ENCODE measurements at regions not wholly inside any gene's neighbourhood (a gene's known extent, or its start where the extent isn't known, plus 50 kb on each side); places are given as distances from the start of the nearest gene placed in this dataset.
"Not testable (repeated sequence)": the region's sequence is repeated elsewhere in the genome, so short reads cannot be mapped to it uniquely, and the experiment has no call there.

DNA sequence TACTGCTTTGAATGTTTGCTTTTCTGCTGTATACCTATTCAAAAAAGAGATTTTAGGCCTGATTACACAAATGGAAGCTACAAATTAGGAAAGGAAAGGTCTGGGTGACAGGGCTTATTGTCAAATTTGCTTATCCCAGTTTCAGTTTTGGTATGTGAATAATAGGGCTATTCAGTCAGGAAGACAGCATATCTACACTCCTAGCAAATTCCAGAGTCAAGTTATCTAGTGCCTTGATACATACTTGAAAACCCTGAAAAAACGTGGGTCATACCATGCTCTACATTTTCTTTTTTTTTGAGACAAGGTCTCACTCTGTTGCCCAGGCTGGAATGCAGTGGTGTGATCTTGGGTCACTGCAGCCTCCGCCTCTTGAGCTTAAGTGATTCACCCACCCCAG lies 59.2 kb upstream of the CCDC180 start:
- DNase-seq = not testable (repeated sequence)

- DNase-seq = no peak
Measured at GRCh38 chr9:97243606-97244005, 63.9 kb upstream of the CCDC180 start.

- DNase-seq = not testable (repeated sequence)
Measured at GRCh38 chr9:97241430-97241829, 66.0 kb upstream of the CCDC180 start.

DNA sequence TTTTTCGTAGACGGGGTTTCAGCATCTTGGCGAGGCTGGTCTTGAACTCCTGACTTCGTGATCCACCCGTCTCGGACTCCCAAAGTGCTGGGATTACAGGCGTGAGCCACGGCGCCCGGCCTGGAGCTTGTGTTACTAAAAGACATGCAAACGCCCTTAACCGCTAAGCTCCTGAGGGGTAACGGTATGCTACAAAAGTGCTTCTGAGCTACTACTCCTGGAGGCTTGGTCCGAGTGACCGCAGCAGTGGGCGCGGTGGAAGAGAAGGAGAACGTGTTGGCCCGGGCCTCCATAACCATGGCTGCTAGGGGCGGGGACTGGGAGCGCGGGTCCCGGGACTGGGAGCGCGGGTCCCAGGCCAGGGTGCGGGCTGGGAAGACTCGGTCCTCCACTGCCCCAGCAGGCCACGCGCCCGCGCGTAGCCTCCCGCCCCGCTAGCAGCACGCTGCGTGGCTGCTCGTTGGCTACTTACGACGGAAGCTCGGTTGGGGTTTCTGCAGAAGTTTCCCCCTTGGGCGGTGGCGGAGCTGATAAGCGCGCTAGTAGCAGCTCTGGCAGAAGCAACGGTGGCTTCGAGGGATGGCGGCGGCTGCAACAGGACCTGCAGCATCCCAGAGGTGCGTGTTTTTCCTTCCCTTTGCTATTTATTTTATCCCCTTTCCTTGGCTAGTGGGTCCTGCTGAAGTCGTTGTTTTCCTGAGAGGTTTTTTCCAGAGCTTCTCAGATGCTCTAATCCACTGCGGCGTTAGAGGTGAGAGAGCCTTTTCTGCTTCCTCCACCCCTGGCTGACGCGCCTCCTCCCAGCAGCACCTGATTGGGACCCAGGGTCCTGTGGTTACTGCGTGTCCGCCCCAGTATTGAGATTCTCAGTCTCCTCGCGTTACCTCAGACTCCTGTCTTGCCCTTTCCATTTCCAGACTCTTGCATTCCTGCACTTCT lies 69.2 kb upstream of the CCDC180 start:
- peak; percentile 51 for DNase-seq

- no peak for DNase-seq
Measured at GRCh38 chr9:97237311-97237786, 70.1 kb upstream of the CCDC180 start.

DNA sequence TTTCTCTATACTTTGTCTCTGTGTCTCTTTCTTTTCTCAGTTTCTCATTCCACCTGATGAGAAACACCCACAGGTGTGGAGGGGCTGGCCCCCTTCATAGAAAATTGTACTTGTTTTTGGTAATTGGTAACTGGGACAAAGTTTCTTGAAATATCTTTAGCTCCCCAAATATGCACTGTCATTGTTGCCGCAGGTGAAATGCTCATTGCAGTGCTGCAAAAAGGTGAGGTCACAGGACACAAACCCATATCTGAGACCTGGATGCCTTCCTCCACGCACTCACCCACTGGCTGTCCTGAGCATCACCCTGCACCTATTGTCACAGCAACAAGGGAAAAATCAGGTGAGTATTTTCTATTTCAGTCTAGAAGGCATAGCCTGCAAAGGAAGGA lies 74.5 kb upstream of the CCDC180 start:
- DNase-seq = not testable (repeated sequence)

DNA sequence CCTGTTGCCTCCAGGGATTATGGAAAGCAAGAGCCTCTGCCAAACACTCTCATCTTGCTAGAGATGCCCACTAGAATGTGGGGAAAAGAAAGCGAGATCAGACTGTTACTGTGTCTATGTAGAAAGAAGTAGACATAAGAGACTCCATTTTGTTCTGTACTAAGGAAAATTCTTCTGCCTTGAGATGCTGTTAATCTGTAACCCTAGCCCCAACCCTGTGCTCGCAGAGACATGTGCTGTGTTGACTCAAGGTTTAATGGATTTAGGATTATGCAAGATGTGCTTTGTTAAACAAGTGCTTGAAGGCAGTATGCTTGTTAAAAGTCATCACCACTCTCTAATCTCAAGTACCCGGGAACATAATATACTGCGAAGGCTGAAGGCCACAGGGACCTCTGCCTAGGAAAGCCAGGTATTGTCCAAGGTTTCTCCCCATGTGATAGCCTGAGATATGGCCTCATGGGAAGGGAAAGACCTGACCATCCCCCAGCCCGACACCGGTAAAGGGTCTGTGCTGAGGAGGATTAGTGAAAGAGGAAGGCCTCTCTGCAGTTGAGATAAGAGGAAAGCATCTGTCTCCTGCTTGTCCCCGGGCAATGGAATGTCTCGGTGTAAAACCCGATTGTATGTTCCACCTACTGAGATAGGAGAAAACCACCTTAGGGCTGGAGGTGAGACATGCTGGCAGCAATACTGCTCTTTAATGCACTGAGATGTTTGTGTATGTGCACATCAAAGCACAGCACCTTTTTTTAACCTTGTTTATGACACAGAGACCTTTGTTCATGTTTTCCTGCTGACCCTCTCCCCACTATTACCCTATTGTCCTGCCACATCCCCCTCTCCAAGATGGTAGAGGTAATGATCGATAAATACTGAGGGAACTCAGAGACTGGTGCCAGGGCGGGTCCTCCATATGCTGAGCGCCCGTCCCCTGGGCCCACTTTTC lies 75.1 kb upstream of the CCDC180 start:
- not testable (repeated sequence) for DNase-seq

DNA sequence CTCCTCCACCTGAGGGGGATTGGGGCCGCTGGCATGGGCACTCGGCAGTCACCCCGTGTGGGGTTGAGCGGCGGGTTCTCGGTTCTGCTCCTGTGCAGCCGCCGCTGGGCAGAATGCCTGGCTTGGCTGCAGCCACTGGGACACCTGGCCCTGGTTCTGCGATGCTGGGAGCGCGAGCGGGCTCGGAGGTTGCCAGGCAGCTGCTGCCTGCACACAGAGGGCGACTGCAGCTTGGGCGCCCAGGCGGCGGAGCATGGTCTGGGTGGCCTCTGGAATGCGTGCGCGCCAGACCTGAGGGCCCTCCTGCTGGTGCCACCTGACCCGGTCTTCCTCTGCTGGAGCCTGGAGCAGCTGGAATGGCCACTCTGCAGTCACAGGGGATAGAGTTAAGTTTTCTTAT lies 85.1 kb upstream of the CCDC180 start:
- DNase-seq = not testable (repeated sequence)

DNA sequence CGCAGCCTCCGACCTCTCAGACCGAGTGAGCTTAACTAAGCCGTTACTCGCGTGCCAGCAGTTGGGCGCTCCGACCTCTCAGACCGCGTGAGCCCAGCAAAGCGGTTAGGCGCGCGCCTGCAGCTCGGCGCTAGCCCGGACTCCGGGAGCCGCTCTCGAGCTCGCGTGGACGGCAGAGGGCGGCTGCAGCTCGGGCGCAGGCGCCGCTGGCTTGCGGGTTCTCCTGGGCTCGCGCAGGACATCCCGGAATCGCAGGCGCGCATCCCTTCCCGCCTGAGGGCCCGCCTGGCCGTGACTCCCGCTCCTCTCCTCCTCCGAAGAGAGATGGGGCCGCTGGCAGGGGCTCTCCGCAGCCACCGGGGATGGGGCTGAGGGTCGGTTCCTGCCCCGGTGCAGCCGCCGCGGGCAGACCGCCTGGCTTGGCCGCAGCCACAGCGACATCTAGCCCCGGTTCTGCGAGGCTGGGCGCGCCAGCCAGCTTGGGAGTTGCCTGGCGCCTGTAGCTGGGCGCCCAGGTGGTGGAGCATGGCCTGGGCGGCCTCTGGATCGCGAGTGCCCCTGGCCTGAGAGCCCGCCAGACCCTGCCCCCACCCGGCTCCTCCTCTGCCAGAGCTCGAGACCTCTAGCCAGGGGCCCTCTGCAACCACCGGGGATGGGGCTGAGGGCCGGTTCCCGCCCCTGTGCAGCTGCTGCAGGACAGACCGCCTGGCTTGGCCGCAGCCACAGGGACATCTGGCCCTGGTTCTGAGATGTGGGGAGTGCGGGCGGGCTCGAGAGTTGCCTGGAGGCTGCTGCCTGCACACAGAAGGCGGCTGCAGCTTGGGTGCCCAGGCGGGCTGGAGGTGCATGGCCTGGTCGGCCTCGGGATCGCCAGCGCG lies 85.7 kb upstream of the CCDC180 start:
- not testable (repeated sequence) for DNase-seq

GRCh38 chr9:97220894-97221477 lies 86.5 kb upstream of the CCDC180 start:
- DNase-seq = no peak

DNA sequence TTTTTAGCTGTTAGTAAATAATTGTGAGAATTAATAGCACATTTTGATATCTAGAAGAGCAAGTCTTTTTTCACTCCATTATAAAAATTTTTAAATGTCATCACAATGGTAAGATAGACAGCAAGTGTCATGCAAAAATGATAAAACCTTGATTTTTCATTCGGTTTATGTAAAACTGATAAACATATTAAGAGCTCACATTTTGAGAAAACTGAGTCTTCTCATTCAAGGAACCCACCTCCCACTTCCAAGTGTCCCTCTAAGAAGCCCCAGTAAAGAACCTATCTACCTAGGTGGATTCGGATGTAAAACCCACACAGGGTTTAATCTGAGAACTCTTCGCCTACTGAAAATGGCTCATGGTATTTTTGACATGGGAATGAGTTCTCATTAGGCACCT lies 87.1 kb upstream of the CCDC180 start:
- not testable (repeated sequence) for DNase-seq

DNA sequence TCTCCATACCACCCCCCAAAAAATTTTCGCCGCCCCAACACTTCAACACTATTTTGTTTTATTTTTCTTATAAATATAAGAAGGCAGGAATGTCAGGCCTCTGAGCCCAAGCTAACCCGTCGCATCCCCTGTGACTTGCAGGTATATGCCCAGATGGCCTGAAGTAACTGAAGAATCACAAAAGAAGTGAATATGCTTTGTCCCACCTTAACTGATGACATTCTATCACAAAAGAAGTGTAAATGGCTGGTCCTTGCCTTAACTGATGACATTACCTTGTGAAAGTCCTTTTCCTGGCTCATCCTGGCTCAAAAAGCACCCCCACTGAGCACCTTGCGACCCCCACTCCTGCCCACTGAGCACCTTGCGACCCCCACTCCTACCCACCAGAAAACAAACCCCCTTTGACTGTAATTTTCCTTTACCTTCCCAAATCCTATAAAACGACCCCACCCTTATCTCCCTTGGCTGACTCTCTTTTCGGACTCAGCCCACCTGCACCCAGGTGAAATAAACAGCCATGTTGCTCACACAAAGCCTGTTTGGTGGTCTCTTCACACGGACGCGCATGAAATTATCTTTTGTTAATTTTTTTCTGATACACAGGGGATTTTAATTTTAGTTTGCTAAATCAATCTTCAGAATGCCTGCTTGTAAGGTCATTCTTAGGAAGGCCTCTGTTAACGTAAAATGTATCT lies 87.9 kb upstream of the CCDC180 start:
- not testable (repeated sequence) for DNase-seq

DNA sequence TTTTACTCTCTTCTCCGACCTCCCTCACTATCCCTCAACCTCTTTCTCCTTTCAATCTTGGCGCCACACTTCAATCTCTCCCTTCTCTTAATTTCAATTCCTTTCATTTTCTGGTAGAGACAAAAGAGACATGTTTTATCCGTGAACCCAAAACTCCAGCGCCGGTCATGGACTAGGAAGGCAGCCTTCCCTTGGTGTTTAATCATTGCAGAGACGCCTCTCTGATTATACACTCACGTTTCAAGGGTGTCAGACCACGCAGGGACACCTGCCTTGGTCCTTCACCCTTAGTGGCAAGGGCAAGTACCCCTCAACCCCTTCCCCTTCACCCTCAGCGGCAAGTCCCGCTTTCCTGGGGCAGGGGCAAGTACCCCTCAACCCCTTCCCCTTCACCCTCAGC lies 92.3 kb upstream of the CCDC180 start:
- DNase-seq = not testable (repeated sequence)

GRCh38 chr9:97214556-97214955 lies 92.9 kb upstream of the CCDC180 start:
- not testable (repeated sequence) for DNase-seq

GRCh38 chr9:97199683-97200082 lies 107.8 kb upstream of the CCDC180 start:
- DNase-seq = not testable (repeated sequence)

- DNase-seq = not testable (repeated sequence)
Measured at GRCh38 chr9:97193767-97194166, 113.7 kb upstream of the CCDC180 start.

DNA sequence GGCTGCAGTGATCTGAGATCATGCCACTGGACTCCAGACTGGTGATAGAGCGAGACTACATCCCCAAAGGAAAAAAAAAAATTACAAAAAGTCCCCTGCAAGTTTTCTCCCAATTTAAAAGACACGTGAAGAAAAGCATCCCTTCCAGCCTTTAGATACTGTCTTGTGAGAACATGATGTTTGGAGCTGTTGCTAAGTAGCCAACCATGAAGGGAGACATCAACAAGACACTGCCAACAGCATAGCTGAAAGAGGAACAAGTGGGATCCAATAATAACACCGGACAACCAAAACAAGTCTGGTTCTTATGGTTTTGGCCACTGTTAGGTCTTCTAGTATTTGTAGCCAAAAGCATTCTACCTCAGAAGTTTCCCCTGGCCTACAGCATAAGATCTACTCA lies 118.9 kb upstream of the CCDC180 start:
- no peak for DNase-seq

DNA sequence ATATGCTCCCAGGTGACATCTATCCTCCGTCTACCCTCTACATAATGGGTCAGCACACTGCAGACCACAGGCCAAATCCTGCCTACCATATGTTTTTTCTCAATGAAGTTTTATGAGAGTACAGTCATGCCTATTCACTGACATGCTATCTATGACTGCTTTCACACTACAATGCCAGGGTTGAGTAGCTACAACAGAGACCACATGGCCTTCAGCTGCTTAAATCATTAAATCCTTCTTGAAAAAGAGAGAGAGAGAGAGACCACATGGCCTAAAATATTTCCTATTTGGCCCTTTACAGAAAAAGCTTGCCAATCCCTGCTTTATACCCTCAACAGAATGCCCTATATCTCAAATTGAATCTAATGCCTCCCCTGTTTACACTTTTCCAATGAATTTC lies 119.8 kb upstream of the CCDC180 start:
- DNase-seq = not testable (repeated sequence)

DNA sequence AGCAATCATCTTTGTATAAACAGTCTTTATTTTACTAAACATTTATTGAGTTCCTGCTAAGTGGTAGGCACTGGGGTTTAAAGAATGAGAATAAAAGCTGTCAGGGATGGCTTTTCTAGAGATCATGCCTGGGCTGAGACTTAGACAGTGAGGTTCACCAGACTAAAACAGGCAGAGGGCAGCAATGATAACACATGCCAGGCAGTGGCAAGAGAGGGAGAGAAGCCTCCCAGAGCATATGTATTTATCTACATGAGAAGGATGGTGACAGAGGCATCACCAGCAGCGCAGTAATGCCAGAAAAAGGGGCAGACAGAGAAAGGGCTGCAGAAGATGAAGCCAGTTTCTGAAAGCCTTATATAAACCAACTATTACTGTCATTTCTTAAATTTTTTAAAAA lies 121.0 kb upstream of the CCDC180 start:
- no peak for DNase-seq

- DNase-seq = not testable (repeated sequence)
Measured at GRCh38 chr9:97182532-97182931, 124.9 kb upstream of the CCDC180 start.

DNA sequence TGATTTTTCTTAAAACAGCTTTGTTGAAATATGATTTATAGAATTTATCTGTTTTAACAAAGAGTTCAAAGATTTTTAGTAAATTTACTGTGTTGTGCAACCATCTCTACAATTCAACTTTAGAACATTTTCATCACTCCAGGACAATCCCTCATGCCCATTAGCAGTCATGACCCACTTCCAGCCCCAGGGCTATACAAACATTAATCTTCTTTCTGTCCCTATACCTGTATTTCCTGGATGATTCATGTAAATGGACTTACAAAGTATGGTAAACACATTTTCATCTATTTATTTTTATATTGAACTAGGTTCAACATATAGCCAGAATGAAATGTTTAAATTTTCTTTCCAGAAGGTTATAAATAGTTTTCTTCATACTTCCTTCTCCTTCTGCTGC lies 127.8 kb upstream of the CCDC180 start:
- DNase-seq = no peak

Data from GDM1 (cell line).